HepG2 (cell line): ENCODE measurements at regions not wholly inside any gene's neighbourhood (a gene's known extent, or its start where the extent isn't known, plus 50 kb on each side); places are given as distances from the start of the nearest gene placed in this dataset.

Experiments
- E2F2 ChIP-seq: sonication (generic); formaldehyde crosslinking; IDR thresholded peaks from 2 replicates; pipeline ENCODE4 v1.4.0; 2020; ENCODE audit warnings: missing genetic modification reagents, borderline replicate concordance
- FOSL1 ChIP-seq: sonication (generic); formaldehyde crosslinking; IDR thresholded peaks from 2 replicates; pipeline ENCODE4 v1.9.0; 2021; ENCODE audit warnings: missing genetic modification reagents, borderline replicate concordance
- MAFK ChIP-seq, 2 experiments: IDR thresholded peaks in 1 of 2; conservative IDR thresholded peaks in 1 of 2; 2 replicates each; pipeline ENCODE4 v1.6.1; 2011; ENCODE audit warnings: improper control_type of control experiment in 2 of 2, low read length in 2 of 2
- MIER3 ChIP-seq: IDR thresholded peaks from 2 replicates; pipeline ENCODE4 v1.6.1; 2016; ENCODE audit warnings: missing compliant biosample characterization, borderline replicate concordance
- NFE2L2 ChIP-seq: fragments of 150-350 bp; IDR thresholded peaks from 2 replicates; pipeline ENCODE4 v1.6.1; 2014; ENCODE audit warnings: low read length
- RFX5 ChIP-seq: IDR thresholded peaks from 2 replicates; pipeline ENCODE4 v1.6.1; 2011; ENCODE audit warnings: low read depth, low read length, improper control_type of control experiment
- SETDB1 ChIP-seq: sonication (generic); formaldehyde crosslinking; IDR thresholded peaks from 2 replicates; pipeline ENCODE4 v1.5.1; 2020; ENCODE audit warnings: missing genetic modification reagents, mild to moderate bottlenecking, borderline replicate concordance
- TEAD2 ChIP-seq: sonication (generic); formaldehyde crosslinking; IDR thresholded peaks from 2 replicates; pipeline ENCODE4 v1.9.0; 2021; ENCODE audit warnings: missing genetic modification reagents
- U2AF1 ChIP-seq: fragments of 200-400 bp; formaldehyde crosslinking; optimal IDR thresholded peaks from 2 replicates; pipeline ENCODE3; 2017; ENCODE audit warnings: mild to moderate bottlenecking, low read depth, low read length
- ZMAT3 ChIP-seq: sonication (generic); formaldehyde crosslinking; conservative IDR thresholded peaks from 2 replicates; pipeline ENCODE4 v1.7.0; 2021; ENCODE audit warnings: missing genetic modification reagents
- ZNF207 ChIP-seq: fragments of 450-650 bp; IDR thresholded peaks from 2 replicates; pipeline ENCODE4 v1.6.1; 2016; ENCODE audit warnings: antibody characterized with exemption, borderline replicate concordance
- ZNF430 ChIP-seq: sonication (generic); formaldehyde crosslinking; IDR thresholded peaks from 2 replicates; pipeline ENCODE4 v1.9.0; 2021; ENCODE audit warnings: mild to moderate bottlenecking, missing genetic modification reagents
- ZNF576 ChIP-seq: sonication (generic); formaldehyde crosslinking; IDR thresholded peaks from 2 replicates; pipeline ENCODE4 v1.4.0; 2020; ENCODE audit warnings: mild to moderate bottlenecking, missing genetic modification reagents
- ZNF646 ChIP-seq: sonication (generic); formaldehyde crosslinking; IDR thresholded peaks from 2 replicates; pipeline ENCODE4 v1.9.0; 2021; ENCODE audit warnings: mild to moderate bottlenecking, missing genetic modification reagents
- ZNF75D ChIP-seq: sonication (generic); formaldehyde crosslinking; IDR thresholded peaks from 2 replicates; pipeline ENCODE4 v1.8.1; 2023; ENCODE audit warnings: missing genetic modification reagents, mild to moderate bottlenecking, borderline replicate concordance
- ZNF780A ChIP-seq: sonication (generic); formaldehyde crosslinking; IDR thresholded peaks from 2 replicates; pipeline ENCODE4 v1.8.0; 2022; ENCODE audit warnings: mild to moderate bottlenecking, missing genetic modification reagents, moderate library complexity
- TF ChIP-seq, protein P1 (sequence below), 2 experiments: sonication (generic) in 1 of 2; formaldehyde crosslinking in 1 of 2; IDR thresholded peaks; 2 replicates each; pipeline versions ENCODE4 v1.4.0 to v1.6.1; 2016 to 2020; ENCODE audit warnings: borderline replicate concordance in 1 of 2, low read depth in 1 of 2, mild to moderate bottlenecking in 1 of 2, missing genetic modification reagents in 1 of 2

GRCh38 chr10:78964952-78965633, 103.7 kb upstream of the ZMIZ1 start (continued):
- TF ChIP-seq E2F2 (CRISPR knock-in tag) = no peak
- no peak; the same call in 1 of the 2 replicates for TF ChIP-seq ZNF646 (CRISPR knock-in tag)
- peak; percentile 90 for TF ChIP-seq NFE2L2
- peak; percentile 37 to 75; a peak in 3 of 4 replicates for TF ChIP-seq MAFK (conservative IDR thresholded peaks at IDR 0.05 in 1 of 2, IDR thresholded peaks at IDR 0.05 in 1 of 2; ENCODE audit: low read length in 2 of 2)
- no peak for TF ChIP-seq TEAD2
- peak; percentile 85; the same call in 1 of the 2 replicates for TF ChIP-seq ZMAT3 (CRISPR knock-in tag)
- TF ChIP-seq ZNF780A (CRISPR knock-in tag) = no peak
- no peak for TF ChIP-seq ZNF75D (CRISPR knock-in tag)
- peak; percentile 78 for TF ChIP-seq ZNF430 (CRISPR knock-in tag)
- no peak for TF ChIP-seq ZNF576 (CRISPR knock-in tag)
- peak; percentile 89 for TF ChIP-seq MIER3 (CRISPR knock-in tag)
- no peak for TF ChIP-seq SETDB1 (CRISPR knock-in tag)
- TF ChIP-seq ZNF207 = no peak
- TF ChIP-seq, protein P1, sequence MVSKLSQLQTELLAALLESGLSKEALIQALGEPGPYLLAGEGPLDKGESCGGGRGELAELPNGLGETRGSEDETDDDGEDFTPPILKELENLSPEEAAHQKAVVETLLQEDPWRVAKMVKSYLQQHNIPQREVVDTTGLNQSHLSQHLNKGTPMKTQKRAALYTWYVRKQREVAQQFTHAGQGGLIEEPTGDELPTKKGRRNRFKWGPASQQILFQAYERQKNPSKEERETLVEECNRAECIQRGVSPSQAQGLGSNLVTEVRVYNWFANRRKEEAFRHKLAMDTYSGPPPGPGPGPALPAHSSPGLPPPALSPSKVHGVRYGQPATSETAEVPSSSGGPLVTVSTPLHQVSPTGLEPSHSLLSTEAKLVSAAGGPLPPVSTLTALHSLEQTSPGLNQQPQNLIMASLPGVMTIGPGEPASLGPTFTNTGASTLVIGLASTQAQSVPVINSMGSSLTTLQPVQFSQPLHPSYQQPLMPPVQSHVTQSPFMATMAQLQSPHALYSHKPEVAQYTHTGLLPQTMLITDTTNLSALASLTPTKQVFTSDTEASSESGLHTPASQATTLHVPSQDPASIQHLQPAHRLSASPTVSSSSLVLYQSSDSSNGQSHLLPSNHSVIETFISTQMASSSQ (IDR thresholded peaks at IDR 0.05; ENCODE audit: low read depth) = no peak
- TF ChIP-seq, protein P1 (CRISPR knock-in tag; IDR thresholded peaks at IDR 0.05; ENCODE audit: borderline replicate concordance) = peak; percentile 91; the same call in 1 of the 2 replicates
- TF ChIP-seq RFX5 = no peak
- TF ChIP-seq FOSL1 (CRISPR knock-in tag) = peak; percentile 68; the same call in 1 of the 2 replicates
- TF ChIP-seq U2AF1 = peak; percentile 67
